ENCODE measurements at regions not wholly inside any gene's neighbourhood (a gene's known extent, or its start where the extent isn't known, plus 50 kb on each side); places are given as distances from the start of the nearest gene placed in this dataset.

- CTCF ChIA-PET, result interaction anchor here (0.6 to 12.6 kb wide), 15 partner anchors 8 to 971 kb away, joined by 3 to 202 read pairs (median 3); partner anchors contain the start of gene CCDC71L
- TF ChIP-seq CTCF (IDR thresholded peaks at IDR 0.05; ENCODE audit: insufficient read depth, low read depth, low read length), result peak; percentile 48
- POLR2A ChIA-PET, result no interaction called here
- no peaks in the 10 kb centered on the region for H3K36me3 ChIP-seq (ENCODE audit: control insufficient read depth, insufficient read depth, low read length)
- no peak overlapping the region for H3K4me3 ChIP-seq (ENCODE audit: low read depth, low read length)
- DNase-seq (ENCODE audit: low read depth), result no peak
- no peaks in the 10 kb centered on the region for H3K27me3 ChIP-seq (ENCODE audit: control insufficient read depth, insufficient read depth, low read length)
Observed at GRCh38 chr7:106178593-106179134, 66.6 kb upstream of the SYPL1 start.

- no peak for DNase-seq (ENCODE audit: low read depth)
- Histone ChIP-seq H3K27me3 (ENCODE audit: control insufficient read depth, insufficient read depth, low read length) (no peaks in the 10 kb centered on the region), H3K4me3 (ENCODE audit: low read depth, low read length) (no peak overlapping the region), H3K36me3 (ENCODE audit: control insufficient read depth, insufficient read depth, low read length) (no peaks in the 10 kb centered on the region)
- POLR2A ChIA-PET, result no interaction called here
- CTCF ChIA-PET, result interaction anchor here (0.6 to 12.6 kb wide), 31 partner anchors 7 to 973 kb away, joined by 3 to 202 read pairs (median 5); partner anchors contain the start of genes CCDC71L and NAMPT
- TF ChIP-seq CTCF (IDR thresholded peaks at IDR 0.05; ENCODE audit: insufficient read depth, low read depth, low read length), result no peak
Observed at GRCh38 chr7:106177738-106178592, 65.9 kb upstream of the SYPL1 start.

- CTCF ChIA-PET, result interaction anchor here (0.6 to 12.6 kb wide), 47 partner anchors 8 to 973 kb away, joined by 3 to 202 read pairs (median 4); partner anchors contain the start of genes CCDC71L and NAMPT
- POLR2A ChIA-PET, result interaction anchor here (0.6 kb wide), 1 partner anchor 391 kb away, joined by 3 read pairs; no protein-coding TSS in a partner anchor
- Histone ChIP-seq H3K36me3 (ENCODE audit: control insufficient read depth, insufficient read depth, low read length) (no peaks in the 10 kb centered on the region), H3K27me3 (ENCODE audit: control insufficient read depth, insufficient read depth, low read length) (no peaks in the 10 kb centered on the region), H3K4me3 (ENCODE audit: low read depth, low read length) (no peak overlapping the region)
- no peak for TF ChIP-seq CTCF (IDR thresholded peaks at IDR 0.05; ENCODE audit: insufficient read depth, low read depth, low read length)
- no peak for DNase-seq (ENCODE audit: low read depth)
Observed at GRCh38 chr7:106177300-106177690, 65.2 kb upstream of the SYPL1 start.

- DNase-seq (ENCODE audit: low read depth), result no peak
- no peak overlapping the region for H3K4me3 ChIP-seq (ENCODE audit: low read depth, low read length)
- ChIA-PET POLR2A (interaction anchor here (0.6 kb wide), 1 partner anchor 392 kb away, joined by 3 read pairs; no protein-coding TSS in a partner anchor), CTCF (interaction anchor here (0.6 to 12.6 kb wide), 56 partner anchors 9 to 991 kb away, joined by 3 to 202 read pairs (median 4); partner anchors contain the start of genes CCDC71L and NAMPT)
- H3K27me3 ChIP-seq (ENCODE audit: control insufficient read depth, insufficient read depth, low read length), result no peaks in the 10 kb centered on the region
- peak; percentile 97 for TF ChIP-seq CTCF (IDR thresholded peaks at IDR 0.05; ENCODE audit: insufficient read depth, low read depth, low read length)
- H3K36me3 ChIP-seq (ENCODE audit: control insufficient read depth, insufficient read depth, low read length), result no peaks in the 10 kb centered on the region
Observed at GRCh38 chr7:106176414-106177299, 64.5 kb upstream of the SYPL1 start.
